Type B pancreatic cell (in vitro differentiated cells): ENCODE measurements at regions not wholly inside any gene's neighbourhood (a gene's known extent, or its start where the extent isn't known, plus 50 kb on each side); places are given as distances from the start of the nearest gene placed in this dataset.
"Not testable (repeated sequence)": the region's sequence is repeated elsewhere in the genome, so short reads cannot be mapped to it uniquely, and the experiment has no call there.

Experiments
- DNase-seq: peaks from one replicate; pipeline ENCODE4 v3.0.0; 2021; ENCODE audit warnings: mixed read lengths; ENCODE audit not compliant: unreplicated experiment; ENCODE audit errors: extremely low spot score
- H3K27ac Mint-ChIP-seq: 2 replicates; pipeline ENCODE4 v1.8.0; 2021; ENCODE audit warnings: mild to moderate bottlenecking, mixed read lengths
- H3K27me3 Mint-ChIP-seq: 2 replicates; pipeline ENCODE4 v1.8.0; 2021; ENCODE audit warnings: mixed read lengths
- H3K36me3 Mint-ChIP-seq: 2 replicates; pipeline ENCODE4 v1.8.0; 2021; ENCODE audit warnings: mixed read lengths
- H3K4me1 Mint-ChIP-seq: one replicate; pipeline ENCODE4 v1.8.0; 2021; ENCODE audit warnings: mixed read lengths; ENCODE audit not compliant: unreplicated experiment
- H3K4me3 Mint-ChIP-seq: 2 replicates; pipeline ENCODE4 v1.8.0; 2021; ENCODE audit warnings: mild to moderate bottlenecking, mixed read lengths
- H3K9me3 Mint-ChIP-seq: 2 replicates; pipeline ENCODE4 v1.8.0; 2021; ENCODE audit warnings: mixed read lengths
- TF ChIP-seq, protein P1 (sequence below): fragments of 200-600 bp; sonication (generic); conservative IDR thresholded peaks from 2 replicates; pipeline ENCODE4 v1.5.0; 2021; ENCODE audit warnings: antibody characterized with exemption, mild to moderate bottlenecking

DNA sequence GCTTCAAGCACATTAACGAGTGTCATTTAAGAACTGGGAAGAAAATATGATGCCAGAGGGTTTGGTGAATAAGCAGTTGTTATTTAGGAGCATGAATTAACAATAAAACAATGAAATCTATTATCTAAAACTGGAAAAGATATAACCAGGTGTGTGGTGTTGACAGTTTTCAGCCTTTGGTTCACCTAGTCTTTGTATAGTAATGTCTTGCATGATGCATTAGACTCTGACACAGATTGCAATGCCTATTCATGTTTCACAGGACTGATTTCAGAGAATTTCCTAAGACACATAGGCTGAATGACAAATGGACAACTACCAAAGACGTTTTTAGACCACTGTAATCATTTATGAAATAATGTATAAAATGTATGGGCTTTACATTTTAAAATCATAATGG is 135.1 kb upstream of the CAV2 start:
- Mint-ChIP-seq H3K9me3 (no peaks in the 10 kb centered on the region), H3K36me3 (no peaks in the 10 kb centered on the region), H3K4me3 (no peak overlapping the region), H3K27me3 (no peaks in the 10 kb centered on the region), H3K27ac (no peak overlapping the region), H3K4me1 (no peaks in the 10 kb centered on the region)
- TF ChIP-seq, protein P1, sequence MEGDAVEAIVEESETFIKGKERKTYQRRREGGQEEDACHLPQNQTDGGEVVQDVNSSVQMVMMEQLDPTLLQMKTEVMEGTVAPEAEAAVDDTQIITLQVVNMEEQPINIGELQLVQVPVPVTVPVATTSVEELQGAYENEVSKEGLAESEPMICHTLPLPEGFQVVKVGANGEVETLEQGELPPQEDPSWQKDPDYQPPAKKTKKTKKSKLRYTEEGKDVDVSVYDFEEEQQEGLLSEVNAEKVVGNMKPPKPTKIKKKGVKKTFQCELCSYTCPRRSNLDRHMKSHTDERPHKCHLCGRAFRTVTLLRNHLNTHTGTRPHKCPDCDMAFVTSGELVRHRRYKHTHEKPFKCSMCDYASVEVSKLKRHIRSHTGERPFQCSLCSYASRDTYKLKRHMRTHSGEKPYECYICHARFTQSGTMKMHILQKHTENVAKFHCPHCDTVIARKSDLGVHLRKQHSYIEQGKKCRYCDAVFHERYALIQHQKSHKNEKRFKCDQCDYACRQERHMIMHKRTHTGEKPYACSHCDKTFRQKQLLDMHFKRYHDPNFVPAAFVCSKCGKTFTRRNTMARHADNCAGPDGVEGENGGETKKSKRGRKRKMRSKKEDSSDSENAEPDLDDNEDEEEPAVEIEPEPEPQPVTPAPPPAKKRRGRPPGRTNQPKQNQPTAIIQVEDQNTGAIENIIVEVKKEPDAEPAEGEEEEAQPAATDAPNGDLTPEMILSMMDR: no peak
- DNase-seq: no peak

DNA sequence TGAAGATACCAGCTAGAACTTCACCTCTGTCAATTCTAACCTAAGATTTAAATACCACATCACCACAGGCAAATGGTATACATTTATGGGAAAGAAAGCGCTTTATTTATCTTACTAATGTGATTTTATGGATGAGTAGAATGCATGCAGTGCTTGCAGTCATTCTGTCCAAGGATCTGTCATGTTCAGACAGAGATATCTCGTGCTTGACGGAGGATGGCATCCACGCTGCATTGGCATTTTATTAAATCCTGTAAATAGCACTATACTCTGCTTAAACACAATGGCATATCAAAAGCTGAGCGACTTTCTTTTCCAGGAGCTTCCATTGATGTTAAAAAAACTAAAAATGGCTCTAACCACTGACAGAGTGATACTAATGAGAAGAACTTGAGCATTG is 133.7 kb upstream of the CAV2 start:
- Mint-ChIP-seq H3K36me3 (no peaks in the 10 kb centered on the region), H3K4me1 (no peaks in the 10 kb centered on the region), H3K27me3 (no peaks in the 10 kb centered on the region), H3K4me3 (no peak overlapping the region), H3K9me3 (no peaks in the 10 kb centered on the region), H3K27ac (no peak overlapping the region)
- TF ChIP-seq, protein P1: no peak
- no peak for DNase-seq

DNA sequence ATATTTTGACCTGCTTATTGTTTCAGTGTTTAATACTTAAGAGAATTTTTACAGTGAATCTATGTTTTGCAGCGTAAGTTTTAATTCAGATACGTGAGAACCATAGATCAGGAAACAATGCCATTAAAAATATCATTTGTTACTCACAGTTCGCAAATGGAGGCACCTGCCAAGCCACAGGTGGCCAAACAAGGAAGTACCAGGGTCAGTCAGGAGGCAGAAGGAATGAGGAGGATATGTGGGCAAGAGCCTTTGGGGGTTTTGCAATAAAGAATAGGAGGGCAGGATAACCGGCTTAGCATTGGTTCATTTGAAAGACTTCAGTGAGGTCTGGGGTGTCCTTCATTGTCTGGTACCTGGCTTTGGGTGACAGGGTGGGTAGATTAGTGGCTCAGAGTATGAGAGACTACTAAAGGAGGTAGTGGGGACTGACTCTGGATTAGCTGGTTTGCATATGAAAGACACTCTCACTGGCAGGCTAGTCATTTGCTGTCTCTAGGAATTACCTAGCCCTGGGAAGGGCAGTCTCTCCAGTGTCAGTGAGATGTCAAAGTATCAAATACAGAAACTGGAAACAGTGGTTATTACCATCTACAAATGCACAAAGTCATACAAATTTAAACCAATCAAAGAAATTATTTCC is 132.2 kb upstream of the CAV2 start:
- TF ChIP-seq, protein P1: no peak
- DNase-seq: no peak
- no peaks in the 10 kb centered on the region for H3K4me1 Mint-ChIP-seq

DNA sequence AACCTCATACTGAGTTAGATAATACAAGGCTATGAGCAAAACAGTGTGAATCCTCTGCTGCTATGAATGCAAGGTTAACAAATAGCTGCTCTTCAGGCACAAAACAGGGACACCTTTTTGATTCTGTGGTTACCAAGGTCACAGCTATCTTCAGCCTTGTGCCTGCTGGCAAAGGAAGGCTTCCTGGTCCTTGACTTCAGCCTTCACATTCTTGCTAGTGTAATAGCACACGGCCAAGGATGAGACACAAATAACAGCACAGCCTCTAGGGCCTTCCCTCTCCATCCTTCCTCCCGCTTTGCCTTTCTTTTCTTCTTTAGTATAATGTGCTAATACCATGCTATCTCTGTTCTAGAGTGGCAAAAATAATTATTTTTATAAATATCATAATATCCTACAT is 130.6 kb upstream of the CAV2 start:
- H3K27me3 Mint-ChIP-seq: no peaks in the 10 kb centered on the region
- no peaks in the 10 kb centered on the region for H3K4me1 Mint-ChIP-seq
- no peak for DNase-seq
- H3K4me3 Mint-ChIP-seq: no peak overlapping the region
- H3K27ac Mint-ChIP-seq: no peak overlapping the region
- H3K9me3 Mint-ChIP-seq: no peaks in the 10 kb centered on the region
- H3K36me3 Mint-ChIP-seq: no peaks in the 10 kb centered on the region
- TF ChIP-seq, protein P1: no peak

More for the DNA sequence above, 132.2 kb upstream of the CAV2 start:
- H3K4me3 Mint-ChIP-seq: no peak overlapping the region
- no peaks in the 10 kb centered on the region for H3K9me3 Mint-ChIP-seq
- no peaks in the 10 kb centered on the region for H3K27me3 Mint-ChIP-seq
- no peaks in the 10 kb centered on the region for H3K36me3 Mint-ChIP-seq
- no peak overlapping the region for H3K27ac Mint-ChIP-seq

DNA sequence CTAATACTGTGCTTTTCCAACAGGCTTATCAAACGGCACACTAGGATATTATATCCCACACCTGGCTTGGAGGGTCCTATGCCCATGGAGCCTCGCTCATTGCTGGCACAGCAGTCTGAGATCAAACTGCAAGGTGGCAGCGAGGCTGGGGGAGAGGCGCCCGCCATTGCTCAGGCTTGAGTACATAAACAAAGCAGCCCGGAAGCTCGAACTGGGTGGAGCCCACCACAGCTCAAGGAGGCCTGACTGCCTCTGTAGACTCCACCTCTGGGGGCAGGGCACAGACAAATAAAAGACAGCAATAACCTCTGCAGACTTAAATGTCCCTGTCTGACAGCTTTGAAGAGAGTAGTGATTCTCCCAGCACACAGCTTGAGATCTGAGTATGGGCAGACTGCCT is 128.0 kb upstream of the CAV2 start:
- H3K4me3 Mint-ChIP-seq, H3K9me3 Mint-ChIP-seq, DNase-seq, H3K4me1 Mint-ChIP-seq, H3K36me3 Mint-ChIP-seq, H3K27ac Mint-ChIP-seq, H3K27me3 Mint-ChIP-seq: not testable (repeated sequence)

DNA sequence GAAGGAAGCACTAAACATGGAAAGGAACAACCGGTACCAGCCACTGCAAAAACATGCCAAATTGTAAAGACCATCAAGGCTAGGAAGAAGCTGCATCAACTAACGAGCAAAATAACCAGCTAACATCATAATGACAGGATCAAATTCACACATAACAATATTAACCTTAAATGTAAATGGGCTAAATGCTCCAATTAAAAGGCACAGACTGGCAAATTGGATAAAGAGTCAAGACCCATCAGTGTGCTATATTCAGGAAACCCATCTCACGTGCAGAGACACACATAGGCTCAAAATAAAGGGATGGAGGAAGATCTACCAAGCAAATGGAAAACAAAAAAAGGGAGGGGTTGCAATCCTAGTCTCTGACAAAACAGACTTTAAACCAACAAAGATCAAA is 126.3 kb upstream of the CAV2 start:
- H3K36me3 Mint-ChIP-seq, H3K9me3 Mint-ChIP-seq, H3K27ac Mint-ChIP-seq, H3K27me3 Mint-ChIP-seq, H3K4me3 Mint-ChIP-seq, DNase-seq, H3K4me1 Mint-ChIP-seq: not testable (repeated sequence)

DNA sequence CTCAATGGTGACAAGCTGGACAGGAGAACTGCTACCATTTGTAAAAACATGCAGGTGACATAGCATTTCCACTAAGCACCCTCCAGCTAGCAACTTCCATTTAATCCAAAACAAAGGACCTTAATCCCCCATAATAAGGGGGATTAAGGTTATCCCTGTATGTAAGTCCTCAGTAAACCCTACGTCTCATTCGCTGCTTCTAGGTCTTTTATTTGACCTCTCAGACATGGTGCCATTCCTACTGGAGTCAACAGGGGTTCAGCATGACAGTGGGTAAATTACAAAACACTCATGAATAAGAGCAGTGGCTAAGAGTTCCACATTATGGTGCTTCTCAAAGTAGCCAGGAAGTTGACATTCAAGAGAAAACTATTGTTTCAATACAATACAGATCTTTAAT is 121.8 kb upstream of the CAV2 start:
- Mint-ChIP-seq H3K27ac (no peak overlapping the region), H3K9me3 (no peaks in the 10 kb centered on the region), H3K4me3 (no peak overlapping the region), H3K27me3 (no peaks in the 10 kb centered on the region), H3K4me1 (no peaks in the 10 kb centered on the region), H3K36me3 (no peaks in the 10 kb centered on the region)
- no peak for DNase-seq
- TF ChIP-seq, protein P1: no peak
